ENCODE measurements at regions not wholly inside any gene's neighbourhood (a gene's known extent, or its start where the extent isn't known, plus 50 kb on each side); places are given as distances from the start of the nearest gene placed in this dataset.

- ATAC-seq, result no peak
- Histone ChIP-seq H3F3A (ENCODE audit: low read length, unreplicated experiment) (no peaks in the 10 kb centered on the region), H3K9me3 (ENCODE audit: low read length) (0 out of 2 replicates have a peak, but pooled peaks cover 5% of the 10 kb centered on the region), H3K4me2 (ENCODE audit: low read length) (no peak overlapping the region), H3K9ac (ENCODE audit: low read length) (no peak overlapping the region), H2AFZ (ENCODE audit: low read length) (no peak overlapping the region), H3K27ac (ENCODE audit: low read length) (no peak overlapping the region), H3K9me2 (replicated peaks; ENCODE audit: low read length) (no peaks in the 10 kb centered on the region), H4K20me1 (ENCODE audit: low read length) (no peaks in the 10 kb centered on the region), H3K4me1 (ENCODE audit: insufficient read depth, low read length) (no peaks in the 10 kb centered on the region), H3K36me3 (ENCODE audit: low read depth, low read length) (no peaks in the 10 kb centered on the region), H3K4me3 (ENCODE audit: low read length) (no peak overlapping the region), H3K79me2 (ENCODE audit: low read length) (no peaks in the 10 kb centered on the region), H3K27me3 (ENCODE audit: low read length) (no peaks in the 10 kb centered on the region)
- ChIA-PET CTCF (no interaction called here), POLR2A (ENCODE audit: unreplicated experiment) (no interaction called here)
- BruUV-seq (replicated peaks), result no TSS peak
- TF ChIP-seq EZH2 (IDR thresholded peaks at IDR 0.05; ENCODE audit: low read length, unreplicated experiment) (no peak), EZH2phosphoT487 (IDR thresholded peaks at IDR 0.05; ENCODE audit: borderline replicate concordance, low read length) (no peak), CTCF (conservative IDR thresholded peaks at IDR 0.05; ENCODE audit: low read depth, low read length) (no peak)
- DNase-seq, result no peak
- intact Hi-C loops (cut with micrococcal nuclease), result no loop called here
These were observed 641.8 kb downstream of the CDH26 start for GRCh38 chr20:60600036-60600435.

- CTCF ChIA-PET, result no interaction called here
These were observed 628.0 kb upstream of the CDH4 start for GRCh38 chr20:60624066-60624465.

More at GRCh38 chr20:60624066-60624465, 628.0 kb upstream of the CDH4 start:
- BruUV-seq (replicated peaks), result no TSS peak
- Histone ChIP-seq H3F3A (ENCODE audit: low read length, unreplicated experiment) (no peaks in the 10 kb centered on the region), H3K9ac (ENCODE audit: low read length) (no peak overlapping the region), H3K27me3 (ENCODE audit: low read length) (no peaks in the 10 kb centered on the region), H3K27ac (ENCODE audit: low read length) (no peak overlapping the region), H4K20me1 (ENCODE audit: low read length) (no peaks in the 10 kb centered on the region), H3K4me1 (ENCODE audit: insufficient read depth, low read length) (no peaks in the 10 kb centered on the region), H3K4me3 (ENCODE audit: low read length) (no peak overlapping the region), H3K79me2 (ENCODE audit: low read length) (no peaks in the 10 kb centered on the region), H3K9me2 (replicated peaks; ENCODE audit: low read length) (no peaks in the 10 kb centered on the region), H2AFZ (ENCODE audit: low read length) (no peak overlapping the region), H3K9me3 (ENCODE audit: low read length) (peaks cover 9% of the 10 kb centered on the region; the same call in 1 of the 2 replicates), H3K36me3 (ENCODE audit: low read depth, low read length) (no peaks in the 10 kb centered on the region), H3K4me2 (ENCODE audit: low read length) (no peak overlapping the region)
- intact Hi-C loops (cut with micrococcal nuclease), result no loop called here
- ATAC-seq, result no peak
- TF ChIP-seq CTCF (conservative IDR thresholded peaks at IDR 0.05; ENCODE audit: low read depth, low read length) (no peak), EZH2phosphoT487 (IDR thresholded peaks at IDR 0.05; ENCODE audit: borderline replicate concordance, low read length) (no peak), EZH2 (IDR thresholded peaks at IDR 0.05; ENCODE audit: low read length, unreplicated experiment) (no peak)
- DNase-seq, result no peak
- POLR2A ChIA-PET (ENCODE audit: unreplicated experiment), result no interaction called here
